ENCODE measurements at regions not wholly inside any gene's neighbourhood (a gene's known extent, or its start where the extent isn't known, plus 50 kb on each side); places are given as distances from the start of the nearest gene placed in this dataset.

GRCh38 chr18:39199231-39199855 is 1633.7 kb upstream of the CELF4 start:
- H3K4me1 ChIP-seq (ENCODE audit: control insufficient read depth, insufficient read depth, low read length): no peaks in the 10 kb centered on the region
- no peak for TF ChIP-seq CTCF (conservative IDR thresholded peaks at IDR 0.05)
- H3K27me3 Mint-ChIP-seq (ENCODE audit: insufficient read depth): no peaks in the 10 kb centered on the region
- H3K4me3 Mint-ChIP-seq: no peak overlapping the region
- H3K27me3 ChIP-seq (ENCODE audit: control insufficient read depth, insufficient read depth, low read length, poor library complexity, severe bottlenecking): no peaks in the 10 kb centered on the region
- no peak for DNase-seq
- peaks cover 20% of the 10 kb centered on the region for H3K4me1 Mint-ChIP-seq
- H3K9ac ChIP-seq (ENCODE audit: extremely low read depth, low read length, poor library complexity, severe bottlenecking): no peak overlapping the region
- H3K27ac Mint-ChIP-seq: no peak overlapping the region
- no peak overlapping the region for H3K4me3 ChIP-seq (ENCODE audit: low read length)
- H3K27ac ChIP-seq (ENCODE audit: low read depth, low read length): no peak overlapping the region
- WGBS, 2 experiments (ENCODE audit: insufficient coverage in 1 of 2, insufficient read length in 1 of 2): 91 to 100% methylated on average over 1 to 5 of the region's 5 CpGs
- no peaks in the 10 kb centered on the region for H3K9me3 ChIP-seq (ENCODE audit: control insufficient read depth, low read length)
- H3K36me3 Mint-ChIP-seq (ENCODE audit: low read depth): no peaks in the 10 kb centered on the region
- H3K36me3 ChIP-seq (ENCODE audit: control insufficient read depth, insufficient read depth, low read length): no peaks in the 10 kb centered on the region
- no peaks in the 10 kb centered on the region for H3K9me3 Mint-ChIP-seq

- Histone ChIP-seq H3K36me3 (ENCODE audit: control insufficient read depth, insufficient read depth, low read length) (no peaks in the 10 kb centered on the region), H3K9ac (ENCODE audit: extremely low read depth, low read length, poor library complexity, severe bottlenecking) (no peak overlapping the region), H3K27me3 (ENCODE audit: control insufficient read depth, insufficient read depth, low read length, poor library complexity, severe bottlenecking) (no peaks in the 10 kb centered on the region), H3K4me1 (ENCODE audit: control insufficient read depth, insufficient read depth, low read length) (no peaks in the 10 kb centered on the region), H3K27ac (ENCODE audit: low read depth, low read length) (no peak overlapping the region), H3K9me3 (ENCODE audit: control insufficient read depth, low read length) (no peaks in the 10 kb centered on the region), H3K4me3 (ENCODE audit: low read length) (no peak overlapping the region)
- Mint-ChIP-seq H3K27me3 (ENCODE audit: insufficient read depth) (no peaks in the 10 kb centered on the region), H3K4me3 (no peak overlapping the region), H3K4me1 (peaks cover 20% of the 10 kb centered on the region), H3K36me3 (ENCODE audit: low read depth) (no peaks in the 10 kb centered on the region), H3K27ac (no peak overlapping the region), H3K9me3 (no peaks in the 10 kb centered on the region)
- WGBS, 2 experiments (ENCODE audit: insufficient coverage in 1 of 2, insufficient read length in 1 of 2): 86 to 90% methylated on average over 2 to 4 of the region's 4 CpGs
- TF ChIP-seq CTCF (conservative IDR thresholded peaks at IDR 0.05): no peak
- DNase-seq: no peak
Measured at GRCh38 chr18:39198376-39198775, 1632.8 kb upstream of the CELF4 start.

- H3K9me3 ChIP-seq (ENCODE audit: control insufficient read depth, low read length): no peaks in the 10 kb centered on the region
- H3K4me3 ChIP-seq (ENCODE audit: low read length): no peak overlapping the region
- no peaks in the 10 kb centered on the region for H3K27me3 ChIP-seq (ENCODE audit: control insufficient read depth, insufficient read depth, low read length, poor library complexity, severe bottlenecking)
- no peak overlapping the region for H3K4me3 Mint-ChIP-seq
- H3K4me1 Mint-ChIP-seq: peaks cover 11% of the 10 kb centered on the region
- DNase-seq: no peak
- no CpG with 5 or more reads among the region's 1 CpG for WGBS, 2 experiments (ENCODE audit: insufficient coverage in 1 of 2, insufficient read length in 1 of 2)
- no peak overlapping the region for H3K27ac ChIP-seq (ENCODE audit: low read depth, low read length)
- no peaks in the 10 kb centered on the region for H3K36me3 Mint-ChIP-seq (ENCODE audit: low read depth)
- no peaks in the 10 kb centered on the region for H3K4me1 ChIP-seq (ENCODE audit: control insufficient read depth, insufficient read depth, low read length)
- H3K27ac Mint-ChIP-seq: no peak overlapping the region
- no peaks in the 10 kb centered on the region for H3K27me3 Mint-ChIP-seq (ENCODE audit: insufficient read depth)
- TF ChIP-seq CTCF (conservative IDR thresholded peaks at IDR 0.05): no peak
- H3K9ac ChIP-seq (ENCODE audit: extremely low read depth, low read length, poor library complexity, severe bottlenecking): no peak overlapping the region
- no peaks in the 10 kb centered on the region for H3K9me3 Mint-ChIP-seq
- no peaks in the 10 kb centered on the region for H3K36me3 ChIP-seq (ENCODE audit: control insufficient read depth, insufficient read depth, low read length)
Measured at GRCh38 chr18:39191931-39192330, 1626.3 kb upstream of the CELF4 start.

All from endodermal cell (in vitro differentiated cells).